Midbrain (tissue), 1 donor: ENCODE measurements at regions not wholly inside any gene's neighbourhood (a gene's known extent, or its start where the extent isn't known, plus 50 kb on each side); places are given as distances from the start of the nearest gene placed in this dataset.

Source experiments
- DNase-seq: peaks from one replicate; lab custom pipeline; 2025; lab: John Stamatoyannopoulos, UW

GRCh38 chr6:14925699-14926026 lies 320.2 kb upstream of the JARID2 start:
- DNase-seq = no peak

- no peak for DNase-seq
Observed at GRCh38 chr6:14927398-14927797, 318.5 kb upstream of the JARID2 start.

- DNase-seq = no peak
Observed at GRCh38 chr6:14929291-14929690, 316.6 kb upstream of the JARID2 start.

GRCh38 chr6:14930366-14930989 lies 315.4 kb upstream of the JARID2 start:
- no peak for DNase-seq

GRCh38 chr6:14932485-14933182 lies 313.2 kb upstream of the JARID2 start:
- peak; percentile 76 for DNase-seq

- no peak for DNase-seq
Observed at GRCh38 chr6:14933183-14933544, 312.7 kb upstream of the JARID2 start.

GRCh38 chr6:14934013-14934412 lies 311.9 kb upstream of the JARID2 start:
- DNase-seq = no peak

- DNase-seq = no peak
Observed at GRCh38 chr6:14934844-14935243, 311.0 kb upstream of the JARID2 start.

GRCh38 chr6:14936861-14937260 lies 309.0 kb upstream of the JARID2 start:
- no peak for DNase-seq

- DNase-seq = no peak
Observed at GRCh38 chr6:14943116-14943515, 302.8 kb upstream of the JARID2 start.

GRCh38 chr6:14944593-14944992 lies 301.3 kb upstream of the JARID2 start:
- DNase-seq = no peak

GRCh38 chr6:14945461-14946185 lies 300.2 kb upstream of the JARID2 start:
- no peak for DNase-seq

- no peak for DNase-seq
Observed at GRCh38 chr6:14946753-14947152, 299.1 kb upstream of the JARID2 start.

GRCh38 chr6:14948586-14949245 lies 297.2 kb upstream of the JARID2 start:
- no peak for DNase-seq

GRCh38 chr6:14950103-14950969 lies 295.5 kb upstream of the JARID2 start:
- DNase-seq = no peak

GRCh38 chr6:14950970-14951276 lies 294.9 kb upstream of the JARID2 start:
- DNase-seq = no peak

- no peak for DNase-seq
Observed at GRCh38 chr6:14951704-14952103, 294.2 kb upstream of the JARID2 start.

- DNase-seq = no peak
Observed at GRCh38 chr6:14953836-14954235, 292.0 kb upstream of the JARID2 start.

- DNase-seq = no peak
Observed at GRCh38 chr6:14957355-14958059, 288.4 kb upstream of the JARID2 start.

- no peak for DNase-seq
Observed at GRCh38 chr6:14959324-14959885, 286.5 kb upstream of the JARID2 start.
